ENCODE measurements at regions not wholly inside any gene's neighbourhood (a gene's known extent, or its start where the extent isn't known, plus 50 kb on each side); places are given as distances from the start of the nearest gene placed in this dataset.

- H3K4me3 ChIP-seq (ENCODE audit: low read depth in 1 of 2, low read length in 2 of 2): no peak overlapping the region
- no peaks in the 10 kb centered on the region for H3K36me3 ChIP-seq (ENCODE audit: control insufficient read depth in 2 of 2, insufficient read depth in 2 of 2, low read length in 1 of 2)
- peaks cover 0 to 2% of the 10 kb centered on the region in 2 donors for H3K4me1 ChIP-seq (ENCODE audit: control insufficient read depth in 2 of 2, insufficient read depth in 2 of 2, low read length in 1 of 2)
- no peaks in the 10 kb centered on the region for H3K27me3 ChIP-seq (ENCODE audit: control insufficient read depth in 1 of 2, insufficient read depth in 2 of 2, low read length in 2 of 2)
- WGBS, 2 donors: 77 to 88% methylated on average over 8 of the region's 8 CpGs
- H3K27ac ChIP-seq (ENCODE audit: low read depth in 2 of 2, low read length in 1 of 2): no peak overlapping the region
- no peaks in the 10 kb centered on the region for H3K9me3 ChIP-seq (ENCODE audit: control insufficient read depth in 2 of 2, insufficient read depth in 1 of 2, low read depth in 1 of 2, low read length in 1 of 2)
Observed at GRCh38 chr1:25065321-25065721, 135.2 kb upstream of the RUNX3 start.

GRCh38 chr1:25064465-25065240 lies 134.6 kb upstream of the RUNX3 start:
- WGBS, 2 donors: 78 to 80% methylated on average over 7 of the region's 7 CpGs
- no peak overlapping the region for H3K27ac ChIP-seq (ENCODE audit: low read depth in 2 of 2, low read length in 1 of 2)
- no peaks in the 10 kb centered on the region for H3K9me3 ChIP-seq (ENCODE audit: control insufficient read depth in 2 of 2, insufficient read depth in 1 of 2, low read depth in 1 of 2, low read length in 1 of 2)

GRCh38 chr1:25063591-25064416 lies 133.7 kb upstream of the RUNX3 start:
- 70 to 77% methylated on average over 10 of the region's 10 CpGs for WGBS, 2 donors
- Histone ChIP-seq H3K27ac (ENCODE audit: low read depth in 2 of 2, low read length in 1 of 2) (no peak overlapping the region), H3K27me3 (ENCODE audit: control insufficient read depth in 1 of 2, insufficient read depth in 2 of 2, low read length in 2 of 2) (no peaks in the 10 kb centered on the region), H3K9me3 (ENCODE audit: control insufficient read depth in 2 of 2, insufficient read depth in 1 of 2, low read depth in 1 of 2, low read length in 1 of 2) (no peaks in the 10 kb centered on the region), H3K4me1 (ENCODE audit: control insufficient read depth in 2 of 2, insufficient read depth in 2 of 2, low read length in 1 of 2) (peaks cover 0 to 2% of the 10 kb centered on the region in 2 donors), H3K4me3 (ENCODE audit: low read depth in 1 of 2, low read length in 2 of 2) (no peak overlapping the region), H3K36me3 (ENCODE audit: control insufficient read depth in 2 of 2, insufficient read depth in 2 of 2, low read length in 1 of 2) (no peaks in the 10 kb centered on the region)

More at GRCh38 chr1:25064465-25065240, 134.6 kb upstream of the RUNX3 start:
- Histone ChIP-seq H3K4me3 (ENCODE audit: low read depth in 1 of 2, low read length in 2 of 2) (no peak overlapping the region), H3K4me1 (ENCODE audit: control insufficient read depth in 2 of 2, insufficient read depth in 2 of 2, low read length in 1 of 2) (peaks cover 0 to 2% of the 10 kb centered on the region in 2 donors), H3K36me3 (ENCODE audit: control insufficient read depth in 2 of 2, insufficient read depth in 2 of 2, low read length in 1 of 2) (no peaks in the 10 kb centered on the region), H3K27me3 (ENCODE audit: control insufficient read depth in 1 of 2, insufficient read depth in 2 of 2, low read length in 2 of 2) (no peaks in the 10 kb centered on the region)

GRCh38 chr1:25062621-25063255 lies 132.7 kb upstream of the RUNX3 start:
- H3K36me3 ChIP-seq (ENCODE audit: control insufficient read depth in 2 of 2, insufficient read depth in 2 of 2, low read length in 1 of 2): no peaks in the 10 kb centered on the region
- H3K4me1 ChIP-seq (ENCODE audit: control insufficient read depth in 2 of 2, insufficient read depth in 2 of 2, low read length in 1 of 2): peaks cover 0 to 2% of the 10 kb centered on the region in 2 donors
- 93 to 94% methylated on average over 4 of the region's 4 CpGs for WGBS, 2 donors
- H3K27ac ChIP-seq (ENCODE audit: low read depth in 2 of 2, low read length in 1 of 2): no peak overlapping the region
- no peaks in the 10 kb centered on the region for H3K27me3 ChIP-seq (ENCODE audit: control insufficient read depth in 1 of 2, insufficient read depth in 2 of 2, low read length in 2 of 2)
- H3K9me3 ChIP-seq (ENCODE audit: control insufficient read depth in 2 of 2, insufficient read depth in 1 of 2, low read depth in 1 of 2, low read length in 1 of 2): no peaks in the 10 kb centered on the region
- no peak overlapping the region for H3K4me3 ChIP-seq (ENCODE audit: low read depth in 1 of 2, low read length in 2 of 2)

GRCh38 chr1:25061261-25061995 lies 131.4 kb upstream of the RUNX3 start:
- H3K4me3 ChIP-seq (ENCODE audit: low read depth in 1 of 2, low read length in 2 of 2): no peak overlapping the region
- peaks cover 0 to 2% of the 10 kb centered on the region in 2 donors for H3K4me1 ChIP-seq (ENCODE audit: control insufficient read depth in 2 of 2, insufficient read depth in 2 of 2, low read length in 1 of 2)
- H3K27me3 ChIP-seq (ENCODE audit: control insufficient read depth in 1 of 2, insufficient read depth in 2 of 2, low read length in 2 of 2): no peaks in the 10 kb centered on the region
- WGBS, 2 donors: 87 to 88% methylated on average over 12 of the region's 12 CpGs
- no peaks in the 10 kb centered on the region for H3K36me3 ChIP-seq (ENCODE audit: control insufficient read depth in 2 of 2, insufficient read depth in 2 of 2, low read length in 1 of 2)
- H3K27ac ChIP-seq (ENCODE audit: low read depth in 2 of 2, low read length in 1 of 2): no peak overlapping the region
- no peaks in the 10 kb centered on the region for H3K9me3 ChIP-seq (ENCODE audit: control insufficient read depth in 2 of 2, insufficient read depth in 1 of 2, low read depth in 1 of 2, low read length in 1 of 2)

GRCh38 chr1:25057188-25057587 lies 127.1 kb upstream of the RUNX3 start:
- 82 to 85% methylated on average over 3 of the region's 3 CpGs for WGBS, 2 donors
- no peaks in the 10 kb centered on the region for H3K36me3 ChIP-seq (ENCODE audit: control insufficient read depth in 2 of 2, insufficient read depth in 2 of 2, low read length in 1 of 2)
- no peaks in the 10 kb centered on the region for H3K27me3 ChIP-seq (ENCODE audit: control insufficient read depth in 1 of 2, insufficient read depth in 2 of 2, low read length in 2 of 2)
- H3K9me3 ChIP-seq (ENCODE audit: control insufficient read depth in 2 of 2, insufficient read depth in 1 of 2, low read depth in 1 of 2, low read length in 1 of 2): no peaks in the 10 kb centered on the region
- H3K4me1 ChIP-seq (ENCODE audit: control insufficient read depth in 2 of 2, insufficient read depth in 2 of 2, low read length in 1 of 2): no peaks in the 10 kb centered on the region
- H3K27ac ChIP-seq (ENCODE audit: low read depth in 2 of 2, low read length in 1 of 2): no peak overlapping the region
- no peak overlapping the region for H3K4me3 ChIP-seq (ENCODE audit: low read depth in 1 of 2, low read length in 2 of 2)

GRCh38 chr1:25056536-25056935 lies 126.5 kb upstream of the RUNX3 start:
- H3K27me3 ChIP-seq (ENCODE audit: control insufficient read depth in 1 of 2, insufficient read depth in 2 of 2, low read length in 2 of 2): no peaks in the 10 kb centered on the region
- 84 to 86% methylated on average over 9 of the region's 9 CpGs for WGBS, 2 donors
- H3K4me1 ChIP-seq (ENCODE audit: control insufficient read depth in 2 of 2, insufficient read depth in 2 of 2, low read length in 1 of 2): no peaks in the 10 kb centered on the region
- H3K36me3 ChIP-seq (ENCODE audit: control insufficient read depth in 2 of 2, insufficient read depth in 2 of 2, low read length in 1 of 2): no peaks in the 10 kb centered on the region
- no peak overlapping the region for H3K27ac ChIP-seq (ENCODE audit: low read depth in 2 of 2, low read length in 1 of 2)
- no peak overlapping the region for H3K4me3 ChIP-seq (ENCODE audit: low read depth in 1 of 2, low read length in 2 of 2)
- H3K9me3 ChIP-seq (ENCODE audit: control insufficient read depth in 2 of 2, insufficient read depth in 1 of 2, low read depth in 1 of 2, low read length in 1 of 2): no peaks in the 10 kb centered on the region

- WGBS, 2 donors: 69 to 71% methylated on average over 5 of the region's 5 CpGs
- no peaks in the 10 kb centered on the region for H3K27me3 ChIP-seq (ENCODE audit: control insufficient read depth in 1 of 2, insufficient read depth in 2 of 2, low read length in 2 of 2)
Observed at GRCh38 chr1:25055961-25056360, 125.9 kb upstream of the RUNX3 start.

GRCh38 chr1:25055324-25055780 lies 125.3 kb upstream of the RUNX3 start:
- WGBS, 2 donors: 81 to 84% methylated on average over 13 of the region's 13 CpGs
- Histone ChIP-seq H3K36me3 (ENCODE audit: control insufficient read depth in 2 of 2, insufficient read depth in 2 of 2, low read length in 1 of 2) (no peaks in the 10 kb centered on the region), H3K27ac (ENCODE audit: low read depth in 2 of 2, low read length in 1 of 2) (no peak overlapping the region), H3K4me3 (ENCODE audit: low read depth in 1 of 2, low read length in 2 of 2) (no peak overlapping the region), H3K4me1 (ENCODE audit: control insufficient read depth in 2 of 2, insufficient read depth in 2 of 2, low read length in 1 of 2) (no peaks in the 10 kb centered on the region), H3K27me3 (ENCODE audit: control insufficient read depth in 1 of 2, insufficient read depth in 2 of 2, low read length in 2 of 2) (no peaks in the 10 kb centered on the region), H3K9me3 (ENCODE audit: control insufficient read depth in 2 of 2, insufficient read depth in 1 of 2, low read depth in 1 of 2, low read length in 1 of 2) (no peaks in the 10 kb centered on the region)

More at GRCh38 chr1:25055961-25056360, 125.9 kb upstream of the RUNX3 start:
- Histone ChIP-seq H3K36me3 (ENCODE audit: control insufficient read depth in 2 of 2, insufficient read depth in 2 of 2, low read length in 1 of 2) (no peaks in the 10 kb centered on the region), H3K4me3 (ENCODE audit: low read depth in 1 of 2, low read length in 2 of 2) (no peak overlapping the region), H3K9me3 (ENCODE audit: control insufficient read depth in 2 of 2, insufficient read depth in 1 of 2, low read depth in 1 of 2, low read length in 1 of 2) (no peaks in the 10 kb centered on the region), H3K4me1 (ENCODE audit: control insufficient read depth in 2 of 2, insufficient read depth in 2 of 2, low read length in 1 of 2) (no peaks in the 10 kb centered on the region), H3K27ac (ENCODE audit: low read depth in 2 of 2, low read length in 1 of 2) (no peak overlapping the region)

Data from esophagus (tissue), 2 donors.